ENCODE measurements at regions not wholly inside any gene's neighbourhood (a gene's known extent, or its start where the extent isn't known, plus 50 kb on each side); places are given as distances from the start of the nearest gene placed in this dataset.

DNA sequence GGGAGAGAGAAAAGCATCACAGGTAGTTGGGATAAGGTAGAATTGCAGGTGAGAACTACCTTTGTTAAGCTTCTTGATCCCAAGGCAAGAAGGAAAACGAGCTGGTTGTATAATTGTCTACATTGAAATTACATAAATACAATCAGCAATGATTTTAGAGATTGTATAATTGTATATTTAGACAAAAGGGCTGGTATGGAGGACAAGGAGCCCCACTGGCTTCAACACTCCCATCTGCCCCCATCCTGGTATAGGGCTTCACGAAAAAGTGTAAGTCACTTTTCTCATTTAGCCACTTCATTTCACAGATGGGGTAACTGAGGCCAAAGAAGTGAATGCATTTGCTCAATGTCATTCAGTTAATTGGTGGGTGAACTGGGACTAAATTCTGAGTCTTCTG is 103.3 kb downstream of the MYCN start:
- ChIA-PET POLR2A (no interaction called here), CTCF (interaction anchor here (0.6 kb wide), 1 partner anchor 26 kb away, joined by 3 read pairs; no protein-coding TSS in a partner anchor)
- Histone ChIP-seq H3K9me3 (0 out of 2 replicates have a peak, but pooled peaks cover 7% of the 10 kb centered on the region), H3K36me3 (replicated peaks in 1 of 2; ENCODE audit: control insufficient read depth in 1 of 2, insufficient read depth in 2 of 2, low read length in 1 of 2) (no peaks in the 10 kb centered on the region), H3F3A (replicated peaks; ENCODE audit: insufficient read depth) (no peaks in the 10 kb centered on the region), H3K4me3 (ENCODE audit: low read depth in 2 of 2, low read length in 1 of 2) (no peak overlapping the region), H4K20me1 (ENCODE audit: insufficient read depth) (no peaks in the 10 kb centered on the region), H3K27ac (ENCODE audit: low read depth in 2 of 2, low read length in 1 of 2) (no peak overlapping the region), H3K27me3 (ENCODE audit: insufficient read depth) (no peaks in the 10 kb centered on the region), H3K9me2 (no peaks in the 10 kb centered on the region), H3K9ac (no peak overlapping the region), H3K79me2 (ENCODE audit: insufficient read depth) (no peaks in the 10 kb centered on the region), H3K4me2 (no peak overlapping the region), H3K4me1 (ENCODE audit: control insufficient read depth in 1 of 2, insufficient read depth in 2 of 2, low read depth in 1 of 2, low read length in 1 of 2) (no peaks in the 10 kb centered on the region), H2AFZ (ENCODE audit: low read depth) (no peak overlapping the region)
- TF ChIP-seq JUND (IDR thresholded peaks at IDR 0.05), result no peak
- TF ChIP-seq YY1 (IDR thresholded peaks at IDR 0.05; ENCODE audit: low read depth), result no peak
- TF ChIP-seq FOSL2 (IDR thresholded peaks at IDR 0.05; ENCODE audit: borderline replicate concordance, low read depth), result no peak
- TF ChIP-seq RCOR1 (IDR thresholded peaks at IDR 0.05; ENCODE audit: low read length), result no peak
- no peak for TF ChIP-seq TAF1 (IDR thresholded peaks at IDR 0.05; ENCODE audit: borderline replicate concordance, low read depth, low read length)
- no peak for TF ChIP-seq MXI1 (IDR thresholded peaks at IDR 0.05; ENCODE audit: low read depth, low read length)
- TF ChIP-seq FOXM1 (IDR thresholded peaks at IDR 0.05; ENCODE audit: low read depth), result no peak
- TF ChIP-seq, protein P1, sequence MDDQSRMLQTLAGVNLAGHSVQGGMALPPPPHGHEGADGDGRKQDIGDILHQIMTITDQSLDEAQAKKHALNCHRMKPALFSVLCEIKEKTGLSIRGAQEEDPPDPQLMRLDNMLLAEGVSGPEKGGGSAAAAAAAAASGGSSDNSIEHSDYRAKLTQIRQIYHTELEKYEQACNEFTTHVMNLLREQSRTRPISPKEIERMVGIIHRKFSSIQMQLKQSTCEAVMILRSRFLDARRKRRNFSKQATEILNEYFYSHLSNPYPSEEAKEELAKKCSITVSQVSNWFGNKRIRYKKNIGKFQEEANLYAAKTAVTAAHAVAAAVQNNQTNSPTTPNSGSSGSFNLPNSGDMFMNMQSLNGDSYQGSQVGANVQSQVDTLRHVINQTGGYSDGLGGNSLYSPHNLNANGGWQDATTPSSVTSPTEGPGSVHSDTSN (IDR thresholded peaks at IDR 0.05), result no peak
- no peak for TF ChIP-seq CHD2 (IDR thresholded peaks at IDR 0.05; ENCODE audit: low read length, partially characterized antibody)
- no peak for TF ChIP-seq FOXJ3 (CRISPR knock-in tag; IDR thresholded peaks at IDR 0.05)
- TF ChIP-seq GABPA (IDR thresholded peaks at IDR 0.05; ENCODE audit: low read depth), result no peak
- no peak for TF ChIP-seq EZH2phosphoT487 (IDR thresholded peaks at IDR 0.05; ENCODE audit: borderline replicate concordance, low read depth)
- TF ChIP-seq EP300 (IDR thresholded peaks at IDR 0.05; ENCODE audit: borderline replicate concordance in 1 of 2, low read depth in 1 of 2, low read length in 1 of 2), result no peak
- TF ChIP-seq, protein P2, sequence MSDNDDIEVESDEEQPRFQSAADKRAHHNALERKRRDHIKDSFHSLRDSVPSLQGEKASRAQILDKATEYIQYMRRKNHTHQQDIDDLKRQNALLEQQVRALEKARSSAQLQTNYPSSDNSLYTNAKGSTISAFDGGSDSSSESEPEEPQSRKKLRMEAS (IDR thresholded peaks at IDR 0.05; ENCODE audit: low read depth), result no peak
- no peak for TF ChIP-seq POLR2AphosphoS5 (IDR thresholded peaks at IDR 0.05; ENCODE audit: low read depth, low read length)
- no peak for TF ChIP-seq ELF1 (IDR thresholded peaks at IDR 0.05)
- WGBS (ENCODE audit: low lambda C conversion rate), result 1% methylated on average over 2 of the region's 2 CpGs
- no peak for DNase-seq

DNA sequence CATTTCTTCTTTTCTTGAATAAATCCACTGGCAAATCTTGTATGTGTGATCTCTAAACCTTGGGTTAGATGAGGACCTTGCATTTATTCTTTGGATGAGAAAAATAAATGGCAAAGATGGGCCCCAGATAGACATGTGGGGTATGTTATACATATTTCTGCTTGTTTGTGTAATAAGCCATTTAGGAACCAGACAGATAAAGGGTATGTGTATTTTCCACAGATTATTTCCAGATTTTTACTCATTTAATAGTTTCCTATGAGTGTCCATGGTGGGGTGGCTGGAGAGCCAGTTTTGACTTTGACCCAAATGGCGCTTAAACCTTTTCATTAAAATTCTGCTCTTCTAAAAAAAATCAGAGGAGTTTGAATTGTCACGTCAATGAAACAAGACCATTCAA is 102.8 kb downstream of the MYCN start:
- no peaks in the 10 kb centered on the region for H4K20me1 ChIP-seq (ENCODE audit: insufficient read depth)
- no peak overlapping the region for H2AFZ ChIP-seq (ENCODE audit: low read depth)
- no peak overlapping the region for H3K4me3 ChIP-seq (ENCODE audit: low read depth in 2 of 2, low read length in 1 of 2)
- WGBS (ENCODE audit: low lambda C conversion rate), result 31% methylated on average over 2 of the region's 2 CpGs
- no peaks in the 10 kb centered on the region for H3K4me1 ChIP-seq (ENCODE audit: control insufficient read depth in 1 of 2, insufficient read depth in 2 of 2, low read depth in 1 of 2, low read length in 1 of 2)
- no peaks in the 10 kb centered on the region for H3K79me2 ChIP-seq (ENCODE audit: insufficient read depth)
- no peak for DNase-seq
- no peaks in the 10 kb centered on the region for H3K27me3 ChIP-seq (ENCODE audit: insufficient read depth)
- 0 out of 2 replicates have a peak, but pooled peaks cover 7% of the 10 kb centered on the region for H3K9me3 ChIP-seq
- no peak for TF ChIP-seq TAF1 (IDR thresholded peaks at IDR 0.05; ENCODE audit: borderline replicate concordance, low read depth, low read length)
- TF ChIP-seq, protein P3, sequence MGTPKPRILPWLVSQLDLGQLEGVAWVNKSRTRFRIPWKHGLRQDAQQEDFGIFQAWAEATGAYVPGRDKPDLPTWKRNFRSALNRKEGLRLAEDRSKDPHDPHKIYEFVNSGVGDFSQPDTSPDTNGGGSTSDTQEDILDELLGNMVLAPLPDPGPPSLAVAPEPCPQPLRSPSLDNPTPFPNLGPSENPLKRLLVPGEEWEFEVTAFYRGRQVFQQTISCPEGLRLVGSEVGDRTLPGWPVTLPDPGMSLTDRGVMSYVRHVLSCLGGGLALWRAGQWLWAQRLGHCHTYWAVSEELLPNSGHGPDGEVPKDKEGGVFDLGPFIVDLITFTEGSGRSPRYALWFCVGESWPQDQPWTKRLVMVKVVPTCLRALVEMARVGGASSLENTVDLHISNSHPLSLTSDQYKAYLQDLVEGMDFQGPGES (IDR thresholded peaks at IDR 0.05; ENCODE audit: low read depth, low read length), result no peak
- TF ChIP-seq, protein P2 (IDR thresholded peaks at IDR 0.05; ENCODE audit: low read depth), result no peak
- TF ChIP-seq FOXJ3 (CRISPR knock-in tag; IDR thresholded peaks at IDR 0.05), result no peak
- TF ChIP-seq RAD21 (IDR thresholded peaks at IDR 0.05; ENCODE audit: low read length), result no peak
- TF ChIP-seq TEAD4 (IDR thresholded peaks at IDR 0.05; ENCODE audit: borderline replicate concordance, insufficient read depth), result no peak
- no peak for TF ChIP-seq YY1 (IDR thresholded peaks at IDR 0.05; ENCODE audit: low read depth)
- no peak for TF ChIP-seq POLR2AphosphoS5 (IDR thresholded peaks at IDR 0.05; ENCODE audit: low read depth, low read length)
- no peak for TF ChIP-seq GABPA (IDR thresholded peaks at IDR 0.05; ENCODE audit: low read depth)
- TF ChIP-seq EZH2phosphoT487 (IDR thresholded peaks at IDR 0.05; ENCODE audit: borderline replicate concordance, low read depth), result no peak
- no peak for TF ChIP-seq FOSL2 (IDR thresholded peaks at IDR 0.05; ENCODE audit: borderline replicate concordance, low read depth)
- TF ChIP-seq, protein P4, sequence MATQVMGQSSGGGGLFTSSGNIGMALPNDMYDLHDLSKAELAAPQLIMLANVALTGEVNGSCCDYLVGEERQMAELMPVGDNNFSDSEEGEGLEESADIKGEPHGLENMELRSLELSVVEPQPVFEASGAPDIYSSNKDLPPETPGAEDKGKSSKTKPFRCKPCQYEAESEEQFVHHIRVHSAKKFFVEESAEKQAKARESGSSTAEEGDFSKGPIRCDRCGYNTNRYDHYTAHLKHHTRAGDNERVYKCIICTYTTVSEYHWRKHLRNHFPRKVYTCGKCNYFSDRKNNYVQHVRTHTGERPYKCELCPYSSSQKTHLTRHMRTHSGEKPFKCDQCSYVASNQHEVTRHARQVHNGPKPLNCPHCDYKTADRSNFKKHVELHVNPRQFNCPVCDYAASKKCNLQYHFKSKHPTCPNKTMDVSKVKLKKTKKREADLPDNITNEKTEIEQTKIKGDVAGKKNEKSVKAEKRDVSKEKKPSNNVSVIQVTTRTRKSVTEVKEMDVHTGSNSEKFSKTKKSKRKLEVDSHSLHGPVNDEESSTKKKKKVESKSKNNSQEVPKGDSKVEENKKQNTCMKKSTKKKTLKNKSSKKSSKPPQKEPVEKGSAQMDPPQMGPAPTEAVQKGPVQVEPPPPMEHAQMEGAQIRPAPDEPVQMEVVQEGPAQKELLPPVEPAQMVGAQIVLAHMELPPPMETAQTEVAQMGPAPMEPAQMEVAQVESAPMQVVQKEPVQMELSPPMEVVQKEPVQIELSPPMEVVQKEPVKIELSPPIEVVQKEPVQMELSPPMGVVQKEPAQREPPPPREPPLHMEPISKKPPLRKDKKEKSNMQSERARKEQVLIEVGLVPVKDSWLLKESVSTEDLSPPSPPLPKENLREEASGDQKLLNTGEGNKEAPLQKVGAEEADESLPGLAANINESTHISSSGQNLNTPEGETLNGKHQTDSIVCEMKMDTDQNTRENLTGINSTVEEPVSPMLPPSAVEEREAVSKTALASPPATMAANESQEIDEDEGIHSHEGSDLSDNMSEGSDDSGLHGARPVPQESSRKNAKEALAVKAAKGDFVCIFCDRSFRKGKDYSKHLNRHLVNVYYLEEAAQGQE (IDR thresholded peaks at IDR 0.05; ENCODE audit: low read depth, low read length), result no peak
- ChIA-PET CTCF (no interaction called here), POLR2A (no interaction called here)
- no peak overlapping the region for H3K9ac ChIP-seq
- no peaks in the 10 kb centered on the region for H3K9me2 ChIP-seq
- H3K36me3 ChIP-seq (replicated peaks in 1 of 2; ENCODE audit: control insufficient read depth in 1 of 2, insufficient read depth in 2 of 2, low read length in 1 of 2), result no peaks in the 10 kb centered on the region
- no peak overlapping the region for H3K4me2 ChIP-seq
- H3K27ac ChIP-seq (ENCODE audit: low read depth in 2 of 2, low read length in 1 of 2), result no peak overlapping the region
- H3F3A ChIP-seq (replicated peaks; ENCODE audit: insufficient read depth), result no peaks in the 10 kb centered on the region
